Vagina (tissue), 2 donors: ENCODE measurements at regions not wholly inside any gene's neighbourhood (a gene's known extent, or its start where the extent isn't known, plus 50 kb on each side); places are given as distances from the start of the nearest gene placed in this dataset.

Experiments used
- DNase-seq, 2 donors: peaks; one replicate each; pipeline ENCODE4 v3.0.0-alpha.2; 2017; ENCODE audit errors: extremely low spot score in 2 of 2
- H3K27ac ChIP-seq: fragments of 200-600 bp; sonication (generic); one replicate; pipeline ENCODE4 v1.5.1; 2019
- H3K27me3 ChIP-seq: fragments of 200-600 bp; sonication (generic); one replicate; pipeline ENCODE4 v1.5.1; 2019
- H3K36me3 ChIP-seq, 2 donors: fragments of 200-600 bp; sonication (generic); one replicate each; pipeline ENCODE4 v1.5.1; 2017 to 2019
- H3K4me1 ChIP-seq: fragments of 200-600 bp; sonication (generic); one replicate; pipeline ENCODE4 v1.5.1; 2019
- H3K4me3 ChIP-seq, 2 donors: fragments of 200-600 bp; sonication (generic); 1 replicate in 1 of 2; 2 replicates in 1 of 2; pipeline ENCODE4 v1.5.1; 2016 to 2019
- H3K9me3 ChIP-seq: fragments of 200-600 bp; sonication (generic); one replicate; pipeline ENCODE4 v1.5.1; 2019
- POLR2A ChIP-seq, 2 donors: fragments of 450-650 bp; IDR thresholded peaks; one replicate each; pipeline ENCODE4 v1.6.1; 2017; ENCODE audit warnings: antibody characterized with exemption in 2 of 2, mild to moderate bottlenecking in 2 of 2, moderate library complexity in 2 of 2
- POLR2AphosphoS5 ChIP-seq, 2 donors: sonication (generic); formaldehyde crosslinking; IDR thresholded peaks; one replicate each; pipeline ENCODE4 v1.9.0; 2017; ENCODE audit warnings: antibody characterized with exemption in 2 of 2, mild to moderate bottlenecking in 2 of 2, low read depth in 1 of 2; ENCODE audit not compliant: insufficient read depth in 1 of 2
- intact Hi-C: fragments of 100-400 bp; cut with DNase I; formaldehyde crosslinking; loops from one replicate; pipeline ENCODE4 v1.15.1; 2023
- TF ChIP-seq, protein P1 (sequence below), 3 experiments: fragments of 450-650 bp in 2 of 3; fragments of 200-600 bp in 1 of 3; sonication (generic) in 1 of 3; IDR thresholded peaks; one replicate each; pipeline ENCODE4 v1.5.1; 2017 to 2019; ENCODE audit warnings: antibody characterized with exemption in 3 of 3, mild to moderate bottlenecking in 2 of 3, moderate library complexity in 2 of 3

DNA sequence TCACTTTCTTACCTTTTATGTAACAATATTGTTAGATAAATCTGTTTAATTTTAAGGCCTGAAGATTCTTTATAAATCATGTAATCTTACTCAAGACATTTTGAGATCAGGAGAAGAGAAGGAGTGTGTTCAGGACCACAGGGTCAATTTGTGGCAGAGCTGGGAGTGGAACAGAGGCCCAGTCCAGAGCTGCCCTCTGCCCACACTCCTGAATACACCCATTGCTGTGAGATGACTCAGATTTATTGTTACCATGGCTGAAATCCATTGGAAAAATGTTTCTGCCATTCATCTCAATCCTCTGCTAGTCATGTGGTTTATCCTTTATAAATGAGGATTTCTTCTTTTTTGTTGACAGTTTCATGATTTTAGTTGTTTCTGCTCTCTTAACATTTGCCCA, 100.5 kb upstream of the STXBP6 start:
- TF ChIP-seq POLR2AphosphoS5 (IDR thresholded peaks at IDR 0.05; ENCODE audit: insufficient read depth in 1 of 2, low read depth in 1 of 2) (no peak), POLR2A (IDR thresholded peaks at IDR 0.05) (no peak)
- TF ChIP-seq, protein P1, sequence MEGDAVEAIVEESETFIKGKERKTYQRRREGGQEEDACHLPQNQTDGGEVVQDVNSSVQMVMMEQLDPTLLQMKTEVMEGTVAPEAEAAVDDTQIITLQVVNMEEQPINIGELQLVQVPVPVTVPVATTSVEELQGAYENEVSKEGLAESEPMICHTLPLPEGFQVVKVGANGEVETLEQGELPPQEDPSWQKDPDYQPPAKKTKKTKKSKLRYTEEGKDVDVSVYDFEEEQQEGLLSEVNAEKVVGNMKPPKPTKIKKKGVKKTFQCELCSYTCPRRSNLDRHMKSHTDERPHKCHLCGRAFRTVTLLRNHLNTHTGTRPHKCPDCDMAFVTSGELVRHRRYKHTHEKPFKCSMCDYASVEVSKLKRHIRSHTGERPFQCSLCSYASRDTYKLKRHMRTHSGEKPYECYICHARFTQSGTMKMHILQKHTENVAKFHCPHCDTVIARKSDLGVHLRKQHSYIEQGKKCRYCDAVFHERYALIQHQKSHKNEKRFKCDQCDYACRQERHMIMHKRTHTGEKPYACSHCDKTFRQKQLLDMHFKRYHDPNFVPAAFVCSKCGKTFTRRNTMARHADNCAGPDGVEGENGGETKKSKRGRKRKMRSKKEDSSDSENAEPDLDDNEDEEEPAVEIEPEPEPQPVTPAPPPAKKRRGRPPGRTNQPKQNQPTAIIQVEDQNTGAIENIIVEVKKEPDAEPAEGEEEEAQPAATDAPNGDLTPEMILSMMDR (IDR thresholded peaks at IDR 0.05): no peak
- H3K27me3 ChIP-seq: no peaks in the 10 kb centered on the region
- no peaks in the 10 kb centered on the region for H3K4me1 ChIP-seq
- intact Hi-C loops: loop anchor here (5.0 kb wide), 1 partner anchor 233 kb away; no protein-coding TSS in a partner anchor
- H3K9me3 ChIP-seq: no peaks in the 10 kb centered on the region
- no peak overlapping the region for H3K27ac ChIP-seq
- no peaks in the 10 kb centered on the region for H3K36me3 ChIP-seq
- DNase-seq: no peak
- H3K4me3 ChIP-seq: no peak overlapping the region

- Histone ChIP-seq H3K27ac (no peak overlapping the region), H3K4me3 (no peak overlapping the region), H3K27me3 (no peaks in the 10 kb centered on the region), H3K4me1 (no peaks in the 10 kb centered on the region), H3K9me3 (no peaks in the 10 kb centered on the region), H3K36me3 (no peaks in the 10 kb centered on the region)
- TF ChIP-seq POLR2AphosphoS5 (IDR thresholded peaks at IDR 0.05; ENCODE audit: insufficient read depth in 1 of 2, low read depth in 1 of 2) (no peak), POLR2A (IDR thresholded peaks at IDR 0.05) (no peak)
- TF ChIP-seq, protein P1 (IDR thresholded peaks at IDR 0.05): no peak
- intact Hi-C loops: no loop called here
- DNase-seq: no peak
Measured at GRCh38 chr14:25140411-25140810, 90.5 kb upstream of the STXBP6 start.

GRCh38 chr14:25136811-25137210, 86.9 kb upstream of the STXBP6 start:
- no peaks in the 10 kb centered on the region for H3K27me3 ChIP-seq
- TF ChIP-seq POLR2AphosphoS5 (IDR thresholded peaks at IDR 0.05; ENCODE audit: insufficient read depth in 1 of 2, low read depth in 1 of 2): no peak
- no peak for TF ChIP-seq POLR2A (IDR thresholded peaks at IDR 0.05)
- TF ChIP-seq, protein P1 (IDR thresholded peaks at IDR 0.05): no peak
- intact Hi-C loops: loop anchor here (10.0 kb wide), 2 partner anchors 322 to 402 kb away; no protein-coding TSS in a partner anchor
- H3K4me1 ChIP-seq: no peaks in the 10 kb centered on the region
- no peak overlapping the region for H3K4me3 ChIP-seq
- no peaks in the 10 kb centered on the region for H3K9me3 ChIP-seq
- H3K27ac ChIP-seq: no peak overlapping the region
- no peak for DNase-seq
- H3K36me3 ChIP-seq: no peaks in the 10 kb centered on the region

- Histone ChIP-seq H3K36me3 (no peaks in the 10 kb centered on the region), H3K27me3 (no peaks in the 10 kb centered on the region), H3K9me3 (no peaks in the 10 kb centered on the region), H3K27ac (no peak overlapping the region), H3K4me3 (no peak overlapping the region), H3K4me1 (no peaks in the 10 kb centered on the region)
- TF ChIP-seq, protein P1 (IDR thresholded peaks at IDR 0.05): no peak
- TF ChIP-seq POLR2AphosphoS5 (IDR thresholded peaks at IDR 0.05; ENCODE audit: insufficient read depth in 1 of 2, low read depth in 1 of 2) (no peak), POLR2A (IDR thresholded peaks at IDR 0.05) (no peak)
- intact Hi-C loops: loop anchor here (10.0 kb wide), 2 partner anchors 319 to 399 kb away; no protein-coding TSS in a partner anchor
- no peak for DNase-seq
Measured at GRCh38 chr14:25134184-25134583, 84.2 kb upstream of the STXBP6 start.

DNA sequence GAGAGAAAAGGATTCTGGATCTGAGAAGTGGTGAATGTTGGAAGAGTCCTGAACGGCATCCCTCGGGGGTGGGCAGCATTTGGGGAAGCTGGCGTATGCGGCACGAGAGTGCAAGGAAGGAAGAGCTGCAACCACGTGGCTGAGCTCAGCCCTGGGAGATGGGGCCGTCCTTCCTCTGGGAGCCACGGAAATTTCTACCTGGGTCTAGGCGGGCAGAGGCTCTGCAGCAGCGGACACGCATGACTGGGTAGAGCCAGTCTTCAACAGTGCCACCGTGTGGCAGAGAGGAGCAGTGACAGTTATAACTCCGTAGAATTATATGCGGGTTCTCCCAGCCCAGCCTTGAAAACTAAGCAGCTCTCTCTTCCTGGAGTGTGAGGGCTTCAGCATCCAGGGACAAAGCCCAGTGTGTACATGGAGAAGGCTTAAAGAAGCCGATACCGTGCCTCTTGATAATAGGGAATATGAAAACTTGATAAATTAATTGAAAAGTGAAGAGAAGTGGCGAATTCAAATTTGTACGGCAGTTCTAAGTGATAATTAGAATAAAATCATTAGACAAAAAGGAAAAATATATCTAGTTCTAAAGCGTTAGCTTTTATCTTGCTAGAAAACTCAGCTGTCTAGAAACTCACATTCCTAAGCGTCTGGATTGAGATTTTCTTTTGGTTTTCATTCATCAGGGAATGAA, 82.9 kb upstream of the STXBP6 start:
- TF ChIP-seq, protein P1 (IDR thresholded peaks at IDR 0.05): peak; percentile 54 to 70 (median 67)
- TF ChIP-seq POLR2AphosphoS5 (IDR thresholded peaks at IDR 0.05; ENCODE audit: insufficient read depth in 1 of 2, low read depth in 1 of 2): no peak
- no peak for TF ChIP-seq POLR2A (IDR thresholded peaks at IDR 0.05)
- no peak for DNase-seq
- H3K27me3 ChIP-seq: no peaks in the 10 kb centered on the region
- no peaks in the 10 kb centered on the region for H3K36me3 ChIP-seq
- H3K4me3 ChIP-seq: no peak overlapping the region
- H3K4me1 ChIP-seq: no peaks in the 10 kb centered on the region
- intact Hi-C loops: loop anchor here (10.0 kb wide), 2 partner anchors 318 to 398 kb away; no protein-coding TSS in a partner anchor
- H3K9me3 ChIP-seq: no peaks in the 10 kb centered on the region
- H3K27ac ChIP-seq: no peak overlapping the region
